ENCODE measurements at regions not wholly inside any gene's neighbourhood (a gene's known extent, or its start where the extent isn't known, plus 50 kb on each side); places are given as distances from the start of the nearest gene placed in this dataset.

- Histone ChIP-seq H3K27ac (no peak overlapping the region), H3K4me3 (no peak overlapping the region)
These were observed 110.7 kb upstream of the SLC45A1 start for GRCh38 chr1:8207202-8207601.

DNA sequence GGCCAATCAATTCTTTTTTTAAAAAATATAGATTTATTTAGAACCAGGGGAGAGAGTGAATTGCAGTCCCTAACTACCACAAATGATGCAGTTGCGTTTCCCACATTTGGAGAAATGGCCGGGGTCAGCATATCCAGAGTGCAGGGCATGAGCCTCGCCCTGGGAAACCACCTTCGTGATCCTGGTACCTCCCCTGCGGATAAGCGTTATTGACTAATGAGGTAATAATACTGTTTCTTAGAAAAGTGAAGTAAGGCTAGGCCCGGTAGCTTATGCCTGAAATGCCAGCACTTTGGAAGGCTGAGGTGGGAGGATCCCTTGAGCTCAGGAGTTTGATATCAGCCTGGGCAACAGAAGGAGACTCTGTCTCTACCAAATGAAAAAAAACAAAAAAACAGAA, 111.5 kb upstream of the SLC45A1 start:
- Histone ChIP-seq H3K27ac (no peak overlapping the region), H3K4me3 (no peak overlapping the region)

- Histone ChIP-seq H3K4me3 (no peak overlapping the region), H3K27ac (no peak overlapping the region)
These were observed 112.1 kb upstream of the SLC45A1 start for GRCh38 chr1:8205771-8206170.

GRCh38 chr1:8204826-8205225, 113.1 kb upstream of the SLC45A1 start:
- H3K4me3 ChIP-seq, result no peak overlapping the region
- peak overlapping the region in 2 of 21 experiments; percentile 18 to 55 for H3K27ac ChIP-seq

- H3K27ac ChIP-seq, result peak overlapping the region in 1 of 21 experiments; percentile 44
- no peak overlapping the region for H3K4me3 ChIP-seq
These were observed 114.4 kb upstream of the SLC45A1 start for GRCh38 chr1:8203551-8203950.

GRCh38 chr1:8203056-8203455, 114.9 kb upstream of the SLC45A1 start:
- H3K27ac ChIP-seq, result peak overlapping the region in 1 of 21 experiments; percentile 50
- H3K4me3 ChIP-seq, result no peak overlapping the region

DNA sequence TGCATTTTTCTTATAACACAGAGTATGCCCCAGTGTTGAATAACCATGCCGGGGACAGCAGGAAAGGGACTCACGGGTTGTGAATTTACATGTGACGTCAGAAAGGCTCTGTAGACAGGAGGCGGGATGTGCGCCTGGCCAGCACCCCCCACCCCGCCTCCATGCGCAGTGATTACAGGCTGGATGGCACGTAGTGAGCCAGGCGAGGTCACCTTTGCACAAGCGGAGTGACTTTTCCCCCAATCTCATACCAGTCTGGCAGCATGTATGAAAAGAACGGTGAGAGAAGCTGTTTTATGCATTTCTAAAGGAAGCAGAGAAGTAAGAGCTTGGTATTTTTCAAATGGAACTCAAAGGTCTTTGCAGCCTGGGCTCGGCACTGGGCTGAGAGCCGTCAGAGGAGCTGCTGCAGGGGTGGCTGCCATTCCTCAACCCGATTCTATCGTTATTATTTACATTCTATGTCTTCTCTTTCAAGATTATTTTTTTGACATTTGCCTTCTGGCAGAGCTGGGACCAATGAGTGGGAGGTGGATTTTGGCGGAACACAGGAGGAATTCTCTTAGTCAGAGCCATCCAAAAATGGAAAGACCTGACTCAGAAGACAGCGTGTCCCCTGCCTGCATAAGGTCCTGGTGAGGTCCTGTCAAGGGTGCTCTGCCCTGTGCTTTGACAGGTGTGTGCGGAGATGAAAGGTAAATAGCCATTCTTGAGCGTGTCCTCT, 115.6 kb upstream of the SLC45A1 start:
- H3K4me3 ChIP-seq, result no peak overlapping the region
- H3K27ac ChIP-seq, result peak overlapping the region in 6 of 21 experiments; percentile 16 to 73 (median 30)

DNA sequence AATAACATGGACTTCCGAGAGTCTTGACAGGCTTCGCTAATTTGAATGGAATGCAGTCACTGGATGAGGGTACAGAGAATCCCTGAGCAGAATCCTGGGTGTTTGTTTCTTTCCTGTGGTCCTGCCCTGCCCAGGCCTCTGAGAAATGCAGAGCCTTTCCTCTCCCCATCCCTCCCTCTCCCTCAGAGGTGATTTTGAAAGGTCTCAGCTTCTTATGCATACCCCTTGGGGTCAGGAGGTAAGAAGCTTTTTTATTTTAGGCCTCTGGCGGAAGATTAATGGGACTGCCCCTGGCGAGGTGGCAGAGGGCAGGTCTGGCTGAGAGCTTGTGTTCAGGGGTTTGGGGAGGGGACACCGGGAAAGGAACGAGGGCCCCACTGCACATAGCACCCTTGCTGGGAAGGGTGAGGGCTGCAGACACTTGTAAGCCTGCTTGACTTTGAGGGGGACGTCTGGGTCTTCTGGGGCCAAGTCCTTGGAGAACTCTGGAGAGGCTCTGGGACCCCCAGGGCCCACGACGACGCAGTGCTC, 116.5 kb upstream of the SLC45A1 start:
- Histone ChIP-seq H3K4me3 (no peak overlapping the region), H3K27ac (peak overlapping the region in 2 of 21 experiments; percentile 47 to 73)

DNA sequence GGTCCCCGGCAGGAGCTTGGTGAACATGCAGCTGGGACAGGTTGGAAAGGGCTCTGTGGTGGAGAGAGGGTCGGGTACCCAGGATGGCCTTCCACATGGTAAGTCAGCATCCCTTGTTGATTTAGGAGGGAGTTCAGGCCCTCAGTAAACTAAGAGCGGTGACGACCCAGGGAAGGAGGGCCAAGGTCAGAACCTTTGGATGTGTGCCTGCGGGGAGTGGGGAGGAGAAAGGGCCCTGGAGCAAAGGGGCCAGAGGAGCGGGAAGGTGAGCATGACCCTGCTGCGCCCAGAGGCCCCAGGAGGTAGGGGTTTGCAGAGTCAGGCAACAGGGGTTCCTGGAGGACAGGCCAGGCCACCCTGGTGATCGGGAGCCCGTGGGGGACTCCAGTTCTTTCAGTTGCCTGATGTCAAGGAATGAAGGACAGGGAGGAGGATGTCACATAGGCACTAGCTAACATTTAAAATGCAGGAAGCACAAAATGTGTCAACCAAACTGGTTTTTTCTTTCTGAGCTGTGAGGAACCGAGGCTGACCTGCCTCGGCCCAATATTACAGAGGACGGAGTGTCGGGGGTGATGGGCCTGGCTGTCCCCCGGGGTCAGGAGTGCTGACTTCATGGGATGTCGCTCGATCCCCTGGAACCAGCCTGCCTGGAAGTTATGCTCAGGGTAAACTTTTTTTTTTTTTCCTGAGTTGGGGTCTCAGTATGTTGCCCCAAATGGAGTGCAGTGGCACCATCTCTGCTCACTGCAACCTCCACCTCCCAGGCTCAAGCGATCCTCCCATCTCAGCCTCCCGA, 117.4 kb upstream of the SLC45A1 start:
- H3K27ac ChIP-seq, result no peak overlapping the region
- H3K4me3 ChIP-seq, result no peak overlapping the region

DNA sequence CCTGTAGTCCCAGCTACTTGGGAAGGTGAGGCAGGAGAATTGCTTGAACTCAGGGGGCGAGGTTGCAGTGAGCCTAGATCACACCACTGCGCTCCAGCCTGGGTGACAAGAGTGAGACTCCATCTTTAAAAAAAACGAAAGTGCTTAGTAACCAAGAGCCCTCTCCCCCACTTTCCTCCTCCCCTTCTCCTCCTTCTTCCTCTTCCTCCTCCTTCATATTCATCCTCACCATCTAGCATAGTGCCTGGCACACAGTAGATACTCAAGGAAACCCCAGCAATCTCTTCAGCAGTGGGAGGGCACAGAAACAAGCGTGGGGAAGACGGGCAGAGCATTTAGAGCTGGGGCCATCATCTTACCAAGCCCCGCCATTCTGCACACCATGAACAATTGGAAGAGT, 119.4 kb upstream of the SLC45A1 start:
- H3K27ac ChIP-seq, result no peak overlapping the region
- no peak overlapping the region for H3K4me3 ChIP-seq

DNA sequence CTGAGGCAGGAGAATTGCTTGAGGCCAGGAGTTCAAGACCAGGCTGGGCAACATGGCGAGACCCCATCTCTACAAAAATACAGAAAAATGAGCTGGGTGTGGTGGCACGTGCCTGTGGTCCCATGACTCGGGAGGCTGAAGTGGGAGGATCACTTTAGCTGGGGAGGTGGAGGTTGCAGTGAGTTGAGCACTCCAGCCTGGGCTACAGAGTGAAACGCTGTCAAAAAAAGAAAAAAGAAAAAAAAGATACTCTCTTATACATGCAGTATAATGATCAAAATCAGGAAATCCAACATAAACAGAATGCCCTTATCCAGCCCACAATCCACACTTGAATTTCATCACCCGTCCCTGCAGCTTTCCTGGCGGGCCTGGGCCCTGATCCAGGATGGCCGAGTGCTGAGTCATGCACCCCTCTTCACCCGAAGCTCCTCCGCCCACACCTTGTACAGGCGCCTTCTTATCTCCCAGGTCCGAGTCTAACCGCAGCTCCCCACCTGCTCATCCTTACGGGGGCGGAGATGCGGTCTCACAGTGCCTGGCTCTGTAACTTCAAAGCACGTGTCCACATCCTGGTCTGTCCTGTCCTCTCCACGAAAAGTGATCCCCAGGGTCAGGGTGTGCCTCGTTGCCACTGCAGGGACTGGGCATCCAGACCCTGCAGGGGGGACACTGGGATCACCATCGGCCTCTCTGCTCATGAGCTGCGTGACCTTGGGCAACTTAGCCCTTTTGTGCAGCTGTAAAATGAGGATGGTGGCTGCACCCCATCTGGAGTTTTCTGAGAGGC, 120.2 kb upstream of the SLC45A1 start:
- H3K27ac ChIP-seq, result no peak overlapping the region
- H3K4me3 ChIP-seq, result no peak overlapping the region

- Histone ChIP-seq H3K4me3 (no peak overlapping the region), H3K27ac (no peak overlapping the region)
These were observed 123.3 kb upstream of the SLC45A1 start for GRCh38 chr1:8194481-8195227.

DNA sequence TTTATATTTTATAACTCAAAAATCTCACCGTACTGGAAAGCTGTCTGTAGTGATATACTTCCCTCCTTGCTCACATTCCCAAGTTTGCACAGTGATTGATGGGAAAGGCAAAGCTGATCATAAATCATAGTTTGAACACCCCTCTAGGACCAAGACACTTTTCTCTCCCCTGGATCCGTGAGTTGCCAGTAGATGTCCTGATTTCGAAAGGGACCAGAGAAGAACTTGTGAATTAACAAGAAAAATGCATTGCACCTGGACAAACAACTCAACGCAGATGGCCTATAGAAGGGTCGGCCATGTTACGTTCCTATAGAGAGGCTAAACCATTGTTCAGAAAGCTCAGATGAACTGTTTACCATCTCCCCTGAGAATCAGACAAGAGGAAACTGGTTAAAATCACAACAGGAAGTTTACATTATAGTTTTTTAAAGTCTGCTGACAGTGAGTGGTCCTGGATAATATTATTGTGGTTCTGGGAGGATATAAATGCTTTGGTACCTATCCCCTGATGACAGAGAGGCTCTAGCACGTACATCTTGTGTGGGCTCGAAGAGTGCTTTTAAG, 124.0 kb upstream of the SLC45A1 start:
- no peak overlapping the region for H3K27ac ChIP-seq
- no peak overlapping the region for H3K4me3 ChIP-seq

DNA sequence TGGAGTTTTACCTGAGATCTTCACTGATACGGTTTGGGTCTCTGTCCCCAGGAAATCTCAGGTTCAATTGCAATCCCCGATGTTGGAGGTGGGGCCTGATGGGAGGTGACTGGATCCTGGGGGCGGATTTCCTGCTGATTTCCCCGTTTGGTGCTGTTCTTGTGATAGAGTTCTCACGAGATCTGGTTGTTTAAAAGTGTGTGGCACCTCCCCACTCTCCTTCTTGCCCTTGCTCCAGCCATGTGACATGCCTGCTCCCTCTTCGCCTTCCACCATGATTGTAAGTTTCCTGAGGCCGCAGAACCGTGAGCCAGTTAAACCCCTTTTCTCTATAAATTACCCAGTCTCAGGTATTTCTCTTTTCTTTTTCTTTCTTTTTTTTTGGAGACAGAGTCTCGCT, 126.4 kb upstream of the SLC45A1 start:
- no peak overlapping the region for H3K4me3 ChIP-seq
- H3K27ac ChIP-seq, result no peak overlapping the region

- Histone ChIP-seq H3K4me3 (no peak overlapping the region), H3K27ac (no peak overlapping the region)
These were observed 127.9 kb upstream of the SLC45A1 start for GRCh38 chr1:8189931-8190483.

DNA sequence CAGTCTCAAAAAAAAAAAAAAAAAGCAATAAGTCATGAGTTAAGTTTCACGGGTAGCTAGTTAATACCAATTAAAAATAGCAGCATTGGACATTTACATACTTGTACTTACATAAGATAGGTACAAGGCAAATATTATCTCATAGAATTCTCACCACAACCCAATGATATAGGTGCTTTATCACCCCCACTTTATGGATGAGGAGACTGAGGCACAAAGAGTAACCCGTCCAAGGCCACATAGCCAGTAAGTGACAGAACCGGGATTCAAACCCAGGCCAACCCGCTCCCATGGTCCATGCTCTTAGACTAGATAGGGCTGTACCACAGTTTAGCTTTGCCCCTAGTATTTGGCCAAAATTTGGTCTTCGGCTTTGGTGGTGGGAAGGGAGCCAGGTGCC, 132.5 kb upstream of the SLC45A1 start:
- no peak overlapping the region for H3K27ac ChIP-seq
- H3K4me3 ChIP-seq, result no peak overlapping the region

- Histone ChIP-seq H3K27ac (no peak overlapping the region), H3K4me3 (no peak overlapping the region)
These were observed 133.6 kb upstream of the SLC45A1 start for GRCh38 chr1:8184301-8184700.

DNA sequence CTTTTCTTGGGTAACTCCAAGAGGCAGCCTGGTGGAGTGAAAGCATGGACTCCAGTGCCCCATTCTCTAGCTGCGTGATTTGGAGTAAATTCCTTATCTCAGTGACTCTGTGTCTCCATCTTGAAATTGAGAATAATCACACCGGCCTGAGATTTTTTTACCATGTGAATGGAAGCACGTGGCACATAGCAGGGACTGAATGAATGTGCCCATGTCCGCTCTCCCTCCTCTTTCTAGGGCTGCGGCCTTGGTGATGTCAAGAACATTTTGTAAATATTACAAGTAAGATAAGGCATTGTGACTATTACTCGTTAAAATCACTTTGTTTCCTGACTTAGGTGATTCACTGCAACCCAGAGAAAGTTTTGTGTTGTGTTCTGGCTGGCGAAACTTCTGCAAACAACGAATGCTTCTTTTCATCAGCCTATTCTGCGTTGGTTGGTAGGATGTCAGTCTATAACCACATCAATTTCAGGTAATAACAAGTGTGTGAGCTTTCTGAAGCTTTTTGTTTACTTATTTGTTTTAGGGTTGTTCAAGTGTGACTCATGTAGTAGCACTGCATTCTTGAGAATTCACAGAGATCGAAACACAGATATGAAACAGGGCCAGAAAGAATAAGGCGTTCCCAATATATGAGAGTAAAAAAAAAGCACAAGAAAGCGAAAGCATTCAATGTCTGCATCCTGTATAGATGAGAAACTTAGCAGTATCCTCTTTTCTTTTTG, 135.7 kb upstream of the SLC45A1 start:
- Histone ChIP-seq H3K27ac (peak overlapping the region in 13 of 21 experiments; percentile 6 to 71 (median 35)), H3K4me3 (no peak overlapping the region)
